CD4-positive, alpha-beta memory T cell (primary cell): ENCODE measurements at regions not wholly inside any gene's neighbourhood (a gene's known extent, or its start where the extent isn't known, plus 50 kb on each side); places are given as distances from the start of the nearest gene placed in this dataset.
"Not testable (repeated sequence)": the region's sequence is repeated elsewhere in the genome, so short reads cannot be mapped to it uniquely, and the experiment has no call there.

Experiments
- CTCF ChIA-PET: fragments of 350-600 bp; sonication (Branson Sonifier 250); formaldehyde crosslinking; loops from one replicate; lab custom pipeline; 2021; ENCODE audit warnings: inconsistent platforms; ENCODE audit not compliant: partially characterized antibody; lab: Charles Lee
- POLR2A ChIA-PET: fragments of 350-600 bp; sonication (Branson Sonifier 250); formaldehyde crosslinking; loops from one replicate; lab custom pipeline; 2021; ENCODE audit not compliant: partially characterized antibody; lab: Charles Lee
- DNase-seq, 5 donors: peaks; one replicate each; pipeline versions ENCODE4 v3.0.0 to v3.0.0-alpha.2; 2020 to 2022; ENCODE audit warnings: mixed read lengths in 1 of 5
- H3K27ac ChIP-seq: one replicate; pipeline ENCODE4 v1.7.0; 2013; ENCODE audit warnings: low read depth, low read length
- H3K27me3 ChIP-seq: 2 replicates; pipeline ENCODE4 v1.7.0; 2013; ENCODE audit warnings: mild to moderate bottlenecking, low read length, moderate library complexity; ENCODE audit not compliant: insufficient read depth
- H3K36me3 ChIP-seq: 2 replicates; pipeline ENCODE4 v1.7.0; 2013; ENCODE audit warnings: mild to moderate bottlenecking, low read length, moderate library complexity; ENCODE audit not compliant: insufficient read depth
- H3K4me1 ChIP-seq: 2 replicates; pipeline ENCODE4 v1.7.0; 2013; ENCODE audit warnings: mild to moderate bottlenecking, low read length, moderate library complexity; ENCODE audit not compliant: insufficient read depth
- H3K4me3 ChIP-seq, 2 donors: one replicate each; pipeline ENCODE4 v1.7.0; 2013; ENCODE audit warnings: low read length in 2 of 2, mild to moderate bottlenecking in 1 of 2
- H3K9me3 ChIP-seq, 2 donors: one replicate each; pipeline ENCODE4 v1.7.0; 2013; ENCODE audit warnings: low read length in 2 of 2, control low read depth in 1 of 2; ENCODE audit not compliant: control insufficient read depth in 1 of 2
- H3K27ac Mint-ChIP-seq, 7 donors: one replicate each; pipeline ENCODE4 v1.8.0; 2020 to 2021; ENCODE audit warnings: mixed read lengths in 7 of 7, mild to moderate bottlenecking in 6 of 7, inconsistent platforms in 3 of 7, moderate library complexity in 3 of 7
- H3K27me3 Mint-ChIP-seq, 2 donors: one replicate each; pipeline ENCODE4 v1.8.0; 2020 to 2021; ENCODE audit warnings: mixed read lengths in 2 of 2
- H3K36me3 Mint-ChIP-seq, 2 donors: one replicate each; pipeline ENCODE4 v1.8.0; 2020 to 2021; ENCODE audit warnings: mixed read lengths in 2 of 2, inconsistent platforms in 1 of 2, mild to moderate bottlenecking in 1 of 2
- H3K4me1 Mint-ChIP-seq, 4 donors: one replicate each; pipeline ENCODE4 v1.8.0; 2020 to 2021; ENCODE audit warnings: mixed read lengths in 4 of 4, mild to moderate bottlenecking in 1 of 4
- H3K4me3 Mint-ChIP-seq, 8 donors: one replicate each; pipeline ENCODE4 v1.8.0; 2020 to 2021; ENCODE audit warnings: mixed read lengths in 8 of 8, mild to moderate bottlenecking in 7 of 8, moderate library complexity in 6 of 8, inconsistent platforms in 3 of 8
- H3K9me3 Mint-ChIP-seq, 8 donors: one replicate each; pipeline ENCODE4 v1.8.0; 2020 to 2021; ENCODE audit warnings: mixed read lengths in 8 of 8, mild to moderate bottlenecking in 5 of 8, inconsistent platforms in 3 of 8, moderate library complexity in 1 of 8
- intact Hi-C: fragments of 100-400 bp; cut with micrococcal nuclease; formaldehyde crosslinking; loops from one replicate; pipeline ENCODE4 v1.15.1; 2023

DNA sequence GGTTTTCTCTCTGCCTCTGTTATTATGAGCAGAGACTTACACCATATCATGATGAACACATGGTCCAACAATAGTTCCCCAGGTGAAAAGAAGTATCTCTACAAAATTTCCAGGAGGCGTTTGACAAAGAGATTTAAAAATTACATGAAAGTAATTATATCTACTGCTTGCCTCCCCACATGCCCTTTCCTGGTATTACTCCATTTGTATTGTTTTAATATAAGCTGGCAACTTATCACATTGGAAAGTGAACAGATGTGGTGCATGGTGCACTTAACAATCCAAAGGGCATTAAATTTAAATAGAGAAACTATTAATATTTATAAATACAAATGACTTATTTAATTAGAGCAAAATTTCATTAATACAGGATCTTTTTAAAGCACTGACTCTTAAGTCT, 638.2 kb downstream of the ANKRD7 start:
- intact Hi-C loops = no loop called here
- H3K4me1 Mint-ChIP-seq = no peaks in the 10 kb centered on the region
- DNase-seq = no peak
- POLR2A ChIA-PET = no interaction called here
- Histone ChIP-seq H3K27me3 (no peaks in the 10 kb centered on the region), H3K36me3 (no peaks in the 10 kb centered on the region), H3K27ac (no peak overlapping the region), H3K9me3 (no peaks in the 10 kb centered on the region), H3K4me1 (no peaks in the 10 kb centered on the region), H3K4me3 (no peak overlapping the region)
- H3K27me3 Mint-ChIP-seq = no peaks in the 10 kb centered on the region
- peaks cover 0 to 10% (median 2%) of the 10 kb centered on the region in 8 donors for H3K9me3 Mint-ChIP-seq
- no peaks in the 10 kb centered on the region for H3K36me3 Mint-ChIP-seq
- H3K4me3 Mint-ChIP-seq = no peak overlapping the region
- no peak overlapping the region for H3K27ac Mint-ChIP-seq
- CTCF ChIA-PET = no interaction called here

DNA sequence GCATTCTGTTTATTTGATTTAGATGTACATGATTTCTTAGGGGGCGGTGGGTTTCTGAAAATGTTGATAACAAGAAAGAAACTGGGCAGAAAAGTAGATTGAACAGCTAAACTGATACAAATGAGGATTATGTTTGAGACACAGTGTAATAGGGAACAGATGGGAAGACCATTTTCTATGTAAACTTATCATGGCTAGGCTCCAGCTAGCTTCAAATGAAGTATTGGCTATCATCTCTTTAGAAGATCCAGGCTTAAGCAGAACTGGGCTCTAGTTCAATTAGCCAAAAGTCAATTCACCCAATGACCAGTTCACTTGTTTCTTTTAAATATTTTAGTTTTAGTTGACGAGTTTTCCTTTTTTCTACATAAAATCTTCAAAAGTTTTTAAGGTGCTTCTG, 639.5 kb downstream of the ANKRD7 start:
- H3K27ac ChIP-seq = no peak overlapping the region
- Mint-ChIP-seq H3K27me3 (no peaks in the 10 kb centered on the region), H3K27ac (no peak overlapping the region), H3K36me3 (no peaks in the 10 kb centered on the region), H3K9me3 (peaks cover 0 to 7% (median 3%) of the 10 kb centered on the region in 8 donors), H3K4me1 (no peaks in the 10 kb centered on the region), H3K4me3 (no peak overlapping the region)
- H3K4me3 ChIP-seq = no peak overlapping the region
- no peaks in the 10 kb centered on the region for H3K4me1 ChIP-seq
- no peaks in the 10 kb centered on the region for H3K9me3 ChIP-seq
- H3K36me3 ChIP-seq = no peaks in the 10 kb centered on the region
- H3K27me3 ChIP-seq = no peaks in the 10 kb centered on the region
- POLR2A ChIA-PET = no interaction called here
- intact Hi-C loops = no loop called here
- CTCF ChIA-PET = no interaction called here
- DNase-seq = no peak

DNA sequence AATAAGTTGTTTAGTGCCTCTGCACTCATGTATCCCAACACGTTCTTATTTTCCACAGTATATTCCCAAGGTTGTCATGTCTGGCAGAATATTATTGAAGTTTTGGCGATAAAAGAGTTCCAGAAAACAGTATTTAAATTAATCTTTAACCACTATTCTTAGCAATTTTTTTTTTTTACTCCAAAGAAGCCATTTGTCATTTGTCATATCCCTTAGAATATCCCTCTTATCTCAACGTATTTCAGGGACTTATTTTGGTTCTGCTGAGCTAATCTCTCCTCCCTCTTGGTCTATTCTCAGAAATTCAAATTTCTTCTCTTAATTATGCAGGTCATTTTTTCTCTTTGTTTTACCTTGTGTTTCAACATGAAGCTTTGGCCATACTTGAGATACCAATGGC, 643.4 kb downstream of the ANKRD7 start:
- CTCF ChIA-PET = no interaction called here

DNA sequence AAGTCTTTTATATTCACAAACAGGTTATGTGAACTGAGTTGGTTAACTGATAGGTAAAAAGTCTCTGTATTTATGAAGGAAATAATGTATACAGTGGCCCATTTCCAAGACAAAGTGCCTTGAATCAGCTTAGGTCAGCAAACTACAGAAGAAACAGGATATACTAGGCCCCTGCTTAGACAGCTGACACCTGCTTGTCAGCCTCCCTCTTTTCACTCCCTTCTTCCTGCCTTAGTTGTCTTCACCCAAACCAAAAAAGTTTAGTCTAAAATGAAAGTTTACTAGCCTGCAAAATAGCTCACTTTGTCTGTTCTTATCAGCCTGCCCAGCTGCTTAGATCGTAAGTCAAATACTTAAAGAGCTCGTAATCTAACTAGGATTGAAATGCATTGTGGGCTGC, 644.6 kb downstream of the ANKRD7 start:
- H3K36me3 Mint-ChIP-seq, POLR2A ChIA-PET, H3K9me3 Mint-ChIP-seq, H3K9me3 ChIP-seq, H3K4me3 ChIP-seq, intact Hi-C loops, DNase-seq, H3K4me1 ChIP-seq, H3K4me3 Mint-ChIP-seq, H3K27ac ChIP-seq, H3K36me3 ChIP-seq, CTCF ChIA-PET, H3K27ac Mint-ChIP-seq, H3K27me3 Mint-ChIP-seq, H3K27me3 ChIP-seq, H3K4me1 Mint-ChIP-seq: not testable (repeated sequence)

More for the DNA sequence above, 643.4 kb downstream of the ANKRD7 start:
- Mint-ChIP-seq H3K36me3 (no peaks in the 10 kb centered on the region), H3K4me3 (no peak overlapping the region), H3K27ac (no peak overlapping the region), H3K27me3 (no peaks in the 10 kb centered on the region), H3K9me3 (peaks cover 0 to 10% (median 4%) of the 10 kb centered on the region in 8 donors), H3K4me1 (no peaks in the 10 kb centered on the region)
- Histone ChIP-seq H3K36me3 (no peaks in the 10 kb centered on the region), H3K4me3 (no peak overlapping the region), H3K27ac (no peak overlapping the region), H3K27me3 (no peaks in the 10 kb centered on the region), H3K4me1 (no peaks in the 10 kb centered on the region), H3K9me3 (no peaks in the 10 kb centered on the region)
- DNase-seq = no peak
- POLR2A ChIA-PET = no interaction called here
- intact Hi-C loops = no loop called here

DNA sequence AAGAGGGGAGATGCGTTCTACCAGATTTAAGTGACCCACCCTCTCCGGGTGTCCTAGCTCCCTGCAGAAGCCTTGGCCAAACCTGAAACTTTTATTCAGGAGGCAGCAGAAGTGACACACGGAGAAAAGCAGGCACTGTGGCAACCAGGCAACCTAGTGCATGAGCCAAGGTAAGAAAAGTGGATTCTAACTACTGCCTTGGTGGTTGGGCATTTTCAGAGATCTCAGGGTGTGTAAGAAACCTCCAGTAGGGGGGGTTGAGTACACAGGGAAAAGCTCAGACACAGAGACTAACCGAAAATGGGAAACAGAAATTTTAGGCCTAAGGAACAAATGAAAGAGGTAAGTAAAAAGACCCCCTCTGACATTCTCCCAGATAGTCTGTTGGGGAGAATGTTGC, 645.7 kb downstream of the ANKRD7 start:
- no peaks in the 10 kb centered on the region for H3K4me1 ChIP-seq

DNA sequence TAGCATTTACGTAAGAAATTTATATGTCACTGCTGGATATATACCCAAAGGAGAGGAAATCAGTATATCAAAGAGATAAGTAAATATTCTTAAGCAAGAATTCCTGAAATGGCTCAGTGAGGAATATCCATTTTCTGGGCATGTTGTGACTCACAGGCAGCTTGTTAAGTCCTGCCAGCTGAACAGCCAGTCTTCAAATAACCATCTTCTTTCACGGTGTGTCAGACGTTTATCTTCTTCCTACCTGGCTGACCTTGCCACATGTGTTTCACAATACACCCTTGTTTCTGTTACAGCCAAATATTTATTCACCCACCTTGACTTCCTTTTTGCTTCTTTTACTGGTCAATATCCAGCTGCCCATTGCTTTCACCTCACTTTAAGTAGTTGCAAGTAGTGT, 648.1 kb downstream of the ANKRD7 start:
- Histone ChIP-seq H3K27ac (no peak overlapping the region), H3K4me3 (no peak overlapping the region), H3K4me1 (no peaks in the 10 kb centered on the region), H3K9me3 (no peaks in the 10 kb centered on the region), H3K27me3 (no peaks in the 10 kb centered on the region), H3K36me3 (no peaks in the 10 kb centered on the region)
- Mint-ChIP-seq H3K4me3 (no peak overlapping the region), H3K4me1 (no peaks in the 10 kb centered on the region), H3K27ac (no peak overlapping the region), H3K36me3 (no peaks in the 10 kb centered on the region), H3K9me3 (peaks cover 0 to 10% (median 4%) of the 10 kb centered on the region in 8 donors), H3K27me3 (no peaks in the 10 kb centered on the region)
- intact Hi-C loops = no loop called here
- CTCF ChIA-PET = no interaction called here
- no peak for DNase-seq
- POLR2A ChIA-PET = no interaction called here

More for the DNA sequence above, 645.7 kb downstream of the ANKRD7 start:
- Histone ChIP-seq H3K27ac (no peak overlapping the region), H3K36me3 (no peaks in the 10 kb centered on the region), H3K27me3 (no peaks in the 10 kb centered on the region), H3K9me3 (no peaks in the 10 kb centered on the region), H3K4me3 (no peak overlapping the region)
- intact Hi-C loops = no loop called here
- CTCF ChIA-PET = no interaction called here
- no peak overlapping the region for H3K27ac Mint-ChIP-seq
- no peaks in the 10 kb centered on the region for H3K36me3 Mint-ChIP-seq
- H3K9me3 Mint-ChIP-seq = peaks cover 0 to 10% (median 4%) of the 10 kb centered on the region in 8 donors
- no peaks in the 10 kb centered on the region for H3K4me1 Mint-ChIP-seq
- DNase-seq = no peak
- H3K27me3 Mint-ChIP-seq = no peaks in the 10 kb centered on the region
- H3K4me3 Mint-ChIP-seq = no peak overlapping the region
- POLR2A ChIA-PET = no interaction called here

DNA sequence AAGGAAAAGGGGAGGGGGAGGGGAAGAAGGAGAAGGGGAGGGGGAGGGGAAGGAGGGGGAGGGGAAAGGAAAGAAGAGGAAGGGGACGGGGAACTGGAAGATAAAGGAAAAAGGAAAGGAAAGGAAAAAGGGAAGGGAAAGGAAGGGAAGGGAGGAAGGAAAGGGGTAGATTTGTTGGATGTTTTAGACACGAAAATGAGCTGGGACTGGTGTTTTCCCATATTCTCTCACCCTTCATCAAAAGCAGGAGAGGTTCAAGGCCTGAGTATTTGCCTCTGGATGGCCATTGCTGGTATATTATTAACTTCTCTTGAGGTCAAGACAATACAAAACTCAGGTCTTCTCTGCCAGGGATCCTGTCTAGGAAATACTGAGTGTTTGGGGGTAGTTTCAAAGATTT, 652.7 kb downstream of the ANKRD7 start:
- H3K27me3 ChIP-seq = no peaks in the 10 kb centered on the region

DNA sequence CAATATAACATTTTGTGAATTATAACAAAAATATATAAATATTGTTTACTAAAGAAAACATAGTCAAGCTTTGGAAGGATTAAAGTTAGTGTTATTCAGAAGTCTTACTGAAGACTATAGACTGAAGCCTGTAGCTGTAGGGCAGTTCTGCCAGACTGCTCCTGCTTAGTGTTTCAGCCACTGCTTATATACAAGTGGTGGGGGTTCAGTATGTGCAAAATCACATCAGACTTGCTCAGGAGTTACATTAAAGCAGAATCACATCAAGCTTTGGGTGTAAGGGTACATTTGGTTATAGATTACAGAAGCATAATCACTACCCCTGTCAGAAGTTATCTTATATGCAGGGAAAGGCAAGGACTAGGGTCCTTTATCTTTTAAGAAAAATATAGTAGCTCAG, 653.8 kb downstream of the ANKRD7 start:
- H3K9me3 Mint-ChIP-seq = peaks cover 0 to 6% (median 0%) of the 10 kb centered on the region in 8 donors
- H3K27me3 ChIP-seq = no peaks in the 10 kb centered on the region
- ChIA-PET CTCF (no interaction called here), POLR2A (no interaction called here)
- H3K36me3 ChIP-seq = no peaks in the 10 kb centered on the region
- no peaks in the 10 kb centered on the region for H3K27me3 Mint-ChIP-seq
- no peak overlapping the region for H3K27ac ChIP-seq
- H3K4me1 Mint-ChIP-seq = no peaks in the 10 kb centered on the region
- H3K36me3 Mint-ChIP-seq = no peaks in the 10 kb centered on the region
- no peak overlapping the region for H3K4me3 ChIP-seq
- intact Hi-C loops = no loop called here
- no peak for DNase-seq
- no peak overlapping the region for H3K27ac Mint-ChIP-seq
- no peak overlapping the region for H3K4me3 Mint-ChIP-seq
- no peaks in the 10 kb centered on the region for H3K4me1 ChIP-seq
- H3K9me3 ChIP-seq = no peaks in the 10 kb centered on the region

More for the DNA sequence above, 652.7 kb downstream of the ANKRD7 start:
- no peak for DNase-seq
- Mint-ChIP-seq H3K27me3 (no peaks in the 10 kb centered on the region), H3K27ac (no peak overlapping the region), H3K36me3 (no peaks in the 10 kb centered on the region), H3K9me3 (peaks cover 0 to 6% (median under 1%) of the 10 kb centered on the region in 8 donors), H3K4me1 (no peaks in the 10 kb centered on the region), H3K4me3 (no peak overlapping the region)
- Histone ChIP-seq H3K4me1 (no peaks in the 10 kb centered on the region), H3K27ac (no peak overlapping the region), H3K36me3 (no peaks in the 10 kb centered on the region), H3K9me3 (no peaks in the 10 kb centered on the region), H3K4me3 (no peak overlapping the region)
- CTCF ChIA-PET = no interaction called here
- POLR2A ChIA-PET = no interaction called here
- intact Hi-C loops = no loop called here
